ENCODE measurements at regions not wholly inside any gene's neighbourhood (a gene's known extent, or its start where the extent isn't known, plus 50 kb on each side); places are given as distances from the start of the nearest gene placed in this dataset.

- TF ChIP-seq CTCF (IDR thresholded peaks at IDR 0.05; ENCODE audit: borderline replicate concordance, extremely low read depth, low read length, poor library complexity, severe bottlenecking) (no peak), EZH2 (IDR thresholded peaks at IDR 0.05; ENCODE audit: borderline replicate concordance, low read depth, low read length, severe bottlenecking) (no peak)
Observed at GRCh38 chr7:85310301-85310700, 123.4 kb upstream of the SEMA3D start.
